AML-193 (cell line): ENCODE measurements at regions not wholly inside any gene's neighbourhood (a gene's known extent, or its start where the extent isn't known, plus 50 kb on each side); places are given as distances from the start of the nearest gene placed in this dataset.
"Not testable (repeated sequence)": the region's sequence is repeated elsewhere in the genome, so short reads cannot be mapped to it uniquely, and the experiment has no call there.

Experiments
- DNase-seq, 2 experiments: peaks; one replicate each; lab custom pipeline; 2025; lab: John Stamatoyannopoulos, UW

DNA sequence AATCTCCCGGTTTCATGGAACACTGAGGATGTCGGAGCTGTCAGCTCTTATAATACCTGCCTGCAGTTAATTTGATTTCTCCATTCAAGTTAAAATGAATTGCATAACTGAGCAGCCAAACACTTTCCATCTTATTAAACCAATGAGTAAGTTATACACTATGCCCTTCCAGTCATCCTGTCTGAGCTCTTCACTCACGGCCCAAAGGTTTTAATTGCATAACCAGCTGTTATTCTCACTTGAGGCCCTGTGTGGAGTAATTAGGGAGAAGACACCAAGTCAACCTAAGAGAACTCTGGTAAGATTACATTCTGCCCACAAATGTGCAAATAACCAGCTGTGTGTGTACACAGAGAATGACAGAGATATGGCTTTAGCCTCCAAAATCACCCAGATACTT lies 303.5 kb downstream of the TBC1D4 start:
- DNase-seq = no peak

DNA sequence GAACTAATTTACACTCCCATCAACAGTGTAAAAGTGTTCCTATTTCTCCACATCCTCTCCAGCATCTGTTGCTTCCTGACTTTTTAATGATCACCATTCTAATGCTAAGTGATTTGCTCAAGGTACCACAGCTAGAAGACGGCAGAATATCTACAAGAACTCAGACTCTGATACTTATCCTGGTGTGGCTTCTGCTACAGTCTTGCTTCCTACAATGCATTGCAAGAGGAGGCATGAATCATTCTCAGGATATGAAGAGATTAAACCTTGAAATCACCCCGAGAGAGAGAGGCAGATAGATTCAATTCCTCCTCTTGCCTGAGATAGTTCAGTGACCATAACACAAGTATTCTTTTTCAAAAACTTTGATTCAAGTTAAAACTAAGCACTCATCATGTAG lies 306.4 kb downstream of the TBC1D4 start:
- DNase-seq = no peak

DNA sequence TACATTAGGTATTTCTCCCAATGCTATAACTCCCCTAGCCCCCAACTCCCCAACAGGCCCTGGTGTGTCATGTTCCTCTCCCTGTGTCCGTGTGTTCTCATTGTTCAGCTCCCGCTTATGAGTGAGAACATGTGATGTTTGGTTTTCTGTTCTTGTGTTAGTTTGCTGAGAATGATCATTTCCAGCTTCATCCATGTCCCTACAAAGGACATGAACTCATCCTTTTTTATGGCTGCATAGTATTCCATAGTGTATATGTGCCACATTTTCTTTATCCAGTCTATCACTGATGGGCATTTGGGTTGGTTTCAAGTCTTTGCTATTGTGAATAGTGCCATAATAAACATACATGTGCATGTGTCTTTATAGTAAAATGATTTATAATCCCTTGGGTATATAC lies 306.9 kb downstream of the TBC1D4 start:
- not testable (repeated sequence) for DNase-seq

DNA sequence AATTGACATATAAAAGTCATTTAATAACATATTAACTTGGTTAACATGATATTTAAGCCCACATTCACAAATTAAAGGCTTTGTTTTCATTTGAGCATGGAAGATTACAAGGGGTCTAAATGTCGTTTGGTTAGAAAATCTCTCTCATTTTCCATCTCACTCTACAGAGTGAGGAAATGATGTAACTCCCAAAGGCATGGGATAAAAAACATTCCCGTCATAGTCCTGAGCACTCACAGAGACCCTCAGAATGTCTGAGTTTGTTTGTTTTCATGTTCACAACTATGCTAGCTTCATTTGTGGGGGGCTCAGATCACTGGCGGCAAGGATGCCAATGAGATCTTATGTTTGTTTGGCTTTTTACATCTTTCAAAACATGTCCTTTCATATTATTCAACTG lies 307.5 kb downstream of the TBC1D4 start:
- DNase-seq = no peak

DNA sequence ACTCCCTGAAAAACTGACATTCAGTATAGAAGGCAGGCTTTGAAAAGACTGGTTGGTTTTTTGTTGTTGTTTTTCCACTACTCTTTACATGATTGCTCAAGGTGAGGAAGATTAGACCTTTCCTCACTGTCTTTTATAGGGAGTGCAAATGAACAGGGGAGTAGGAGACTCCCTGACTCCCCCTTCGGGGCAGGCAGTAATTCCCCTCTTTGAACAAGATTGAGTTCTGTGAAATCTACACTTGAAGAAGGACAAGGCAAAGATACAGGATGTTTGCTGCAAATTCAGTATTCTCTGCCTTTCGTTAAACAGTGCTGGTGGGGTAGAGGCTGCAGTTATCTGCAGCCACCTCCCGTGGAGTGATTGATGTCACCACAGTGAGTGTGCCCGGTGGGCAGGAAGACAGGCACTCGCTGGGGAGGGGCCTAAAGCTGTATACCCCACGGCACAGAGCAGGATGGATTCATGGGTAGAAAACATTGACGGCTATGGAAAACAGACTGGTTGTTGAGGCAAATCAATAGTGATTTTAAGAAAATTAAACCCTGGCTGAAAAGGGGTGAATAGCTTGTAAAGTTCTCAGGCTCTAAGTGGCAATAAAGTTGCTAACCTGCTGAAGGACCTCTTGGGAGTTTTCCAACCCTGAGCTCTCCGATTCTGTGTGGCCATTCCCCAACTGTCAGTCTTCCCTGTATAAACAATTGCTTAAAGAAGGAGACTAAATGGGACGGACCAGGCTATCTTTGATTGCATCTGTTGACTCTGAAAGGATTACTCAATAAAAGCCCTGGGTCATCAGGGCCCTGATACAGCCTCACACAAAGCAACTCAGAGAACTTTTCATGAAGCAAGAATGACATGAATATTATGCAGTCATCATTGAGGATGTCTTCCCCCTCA lies 308.3 kb downstream of the TBC1D4 start:
- no peak for DNase-seq

DNA sequence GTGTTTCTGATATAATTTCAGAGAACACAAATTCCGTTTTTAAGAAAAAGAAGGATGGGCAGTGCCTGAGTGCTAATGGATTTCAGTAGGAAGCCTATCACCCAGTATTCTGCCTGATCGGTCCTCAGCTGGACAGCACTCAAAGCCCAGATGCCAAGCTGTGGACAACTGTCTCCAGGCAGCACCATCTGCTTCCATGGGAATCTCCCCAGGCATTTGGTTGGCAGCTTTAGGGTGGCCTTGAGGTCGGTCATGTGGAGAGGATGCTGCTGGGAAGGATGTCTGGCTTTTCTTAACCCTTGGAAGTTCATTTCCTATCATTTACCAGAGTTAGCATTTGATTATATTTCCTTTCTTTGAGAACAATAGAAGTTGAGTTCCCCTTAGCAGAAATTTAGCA lies 311.7 kb downstream of the TBC1D4 start:
- no peak for DNase-seq

DNA sequence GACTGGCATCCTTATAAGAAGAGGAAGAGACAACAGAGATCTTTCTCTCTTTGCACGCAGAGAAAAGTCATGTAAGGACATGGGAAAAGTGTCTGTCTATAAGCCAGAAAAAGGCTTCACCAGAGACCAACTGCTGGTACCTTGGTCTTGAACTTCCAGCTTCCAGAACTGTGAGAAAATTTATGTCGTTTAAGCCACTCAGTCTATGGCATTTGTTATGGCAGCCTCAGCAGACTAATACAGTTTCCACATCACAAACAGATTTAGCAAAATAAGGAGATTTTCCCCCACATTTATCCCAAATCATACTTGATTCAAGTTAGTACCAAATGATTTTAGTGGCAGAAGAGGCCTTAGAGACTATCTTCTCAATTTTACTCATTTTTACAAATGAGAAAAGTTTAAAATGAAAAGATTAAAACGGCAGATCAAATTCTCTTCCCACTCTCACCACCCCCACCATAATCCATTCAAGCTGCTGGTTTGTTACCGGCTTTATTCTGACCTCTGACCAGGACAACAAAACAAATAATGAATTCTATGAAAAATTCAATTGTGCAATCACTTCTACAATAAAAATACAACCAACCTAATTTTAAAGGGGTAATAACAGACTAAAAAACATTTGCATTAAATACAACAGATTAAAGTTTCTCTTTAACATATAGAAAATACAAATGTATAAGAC lies 316.3 kb downstream of the TBC1D4 start:
- DNase-seq = no peak

DNA sequence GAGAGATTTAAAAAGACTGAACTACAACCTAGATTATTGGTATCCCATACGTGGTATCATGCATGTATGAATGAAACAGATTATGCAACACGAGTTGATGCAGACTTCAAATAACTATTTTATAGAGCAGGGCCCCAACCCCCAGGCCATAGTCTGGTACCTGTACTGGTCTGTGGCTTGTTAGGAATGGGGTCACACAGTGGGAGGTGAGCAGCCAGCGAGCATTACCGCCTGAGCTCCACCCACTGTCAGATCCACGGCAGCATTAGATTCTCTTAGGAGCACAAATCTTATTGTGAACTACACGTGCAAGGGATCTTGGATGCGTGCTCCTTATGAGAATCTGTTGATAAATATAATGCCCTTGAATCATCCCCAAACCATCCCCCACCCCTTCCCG lies 320.2 kb downstream of the TBC1D4 start:
- no peak for DNase-seq

DNA sequence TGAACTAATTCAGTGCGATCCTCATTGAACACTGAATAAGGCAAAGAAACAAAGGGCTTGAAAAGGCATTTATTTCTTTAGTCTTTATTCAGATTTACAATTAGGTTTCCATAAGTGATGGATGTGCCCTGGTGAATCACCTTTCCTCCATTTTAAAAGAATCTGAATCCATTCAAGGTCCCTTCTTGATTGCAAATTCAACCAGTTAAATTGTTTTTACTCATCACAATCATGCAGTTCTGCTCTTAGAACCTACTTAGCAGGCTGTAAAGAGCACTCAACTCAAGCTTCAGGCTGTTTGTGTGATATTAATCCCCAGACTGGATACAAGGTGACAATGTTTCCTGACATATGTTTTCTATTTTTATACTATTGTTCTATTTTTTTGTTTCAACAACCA lies 321.0 kb downstream of the TBC1D4 start:
- DNase-seq = no peak

DNA sequence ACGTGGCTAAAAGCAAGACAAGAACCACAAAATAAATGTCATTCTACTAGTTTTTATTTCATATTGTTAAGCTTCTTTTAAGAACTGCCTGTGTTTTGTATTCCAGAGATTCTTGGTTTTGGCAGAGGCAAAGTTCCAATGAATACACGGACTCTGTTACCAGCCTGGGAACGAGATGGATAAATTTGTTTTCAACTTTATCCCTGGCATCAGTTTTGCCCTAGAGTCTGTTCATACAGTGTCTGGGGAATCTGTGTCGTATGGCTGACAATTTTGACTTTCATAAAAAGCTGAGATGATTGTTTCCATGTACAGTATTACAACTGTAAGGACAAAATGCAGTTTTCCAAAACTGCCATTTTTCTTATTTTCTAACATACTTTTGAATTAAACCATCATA lies 327.6 kb downstream of the TBC1D4 start:
- DNase-seq = no peak

DNA sequence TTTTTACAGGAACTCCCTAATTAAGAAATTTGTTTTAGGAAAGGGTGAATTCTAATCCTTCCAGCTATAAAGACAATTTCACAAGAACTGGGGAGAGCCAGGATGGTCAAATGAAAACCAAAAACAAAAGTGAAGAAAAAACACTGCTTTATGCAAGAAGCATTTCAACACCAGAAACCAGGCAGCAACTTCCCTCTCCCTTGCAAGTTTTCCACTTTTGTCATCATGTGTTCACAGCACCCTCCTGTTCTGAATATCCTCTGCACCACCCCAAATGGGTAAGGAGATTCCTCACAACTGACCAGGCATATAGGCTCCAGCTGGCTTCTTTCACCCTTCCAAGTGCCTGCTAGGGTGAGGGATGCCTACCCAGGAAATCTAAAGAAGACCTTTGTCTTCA lies 328.1 kb downstream of the TBC1D4 start:
- DNase-seq = peak; percentile 55 to 61

DNA sequence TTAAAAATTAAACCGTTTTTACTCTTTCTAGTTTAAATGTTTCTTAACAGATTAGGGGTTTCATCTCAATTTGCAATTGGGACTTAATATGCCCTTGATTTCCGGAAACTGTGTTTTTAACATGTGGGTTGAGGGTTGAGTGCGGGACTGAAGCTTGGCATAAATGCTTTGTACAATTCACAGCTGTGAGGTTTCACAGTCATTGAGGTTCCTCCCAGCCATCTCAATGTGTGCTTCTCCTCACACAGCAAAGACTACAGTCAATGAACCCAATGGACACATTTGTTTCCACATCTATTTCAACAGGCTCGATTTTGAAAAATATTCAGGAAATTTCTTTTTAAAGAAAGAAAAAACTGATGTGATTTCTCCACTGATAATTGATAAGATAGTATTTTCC lies 328.6 kb downstream of the TBC1D4 start:
- no peak for DNase-seq

DNA sequence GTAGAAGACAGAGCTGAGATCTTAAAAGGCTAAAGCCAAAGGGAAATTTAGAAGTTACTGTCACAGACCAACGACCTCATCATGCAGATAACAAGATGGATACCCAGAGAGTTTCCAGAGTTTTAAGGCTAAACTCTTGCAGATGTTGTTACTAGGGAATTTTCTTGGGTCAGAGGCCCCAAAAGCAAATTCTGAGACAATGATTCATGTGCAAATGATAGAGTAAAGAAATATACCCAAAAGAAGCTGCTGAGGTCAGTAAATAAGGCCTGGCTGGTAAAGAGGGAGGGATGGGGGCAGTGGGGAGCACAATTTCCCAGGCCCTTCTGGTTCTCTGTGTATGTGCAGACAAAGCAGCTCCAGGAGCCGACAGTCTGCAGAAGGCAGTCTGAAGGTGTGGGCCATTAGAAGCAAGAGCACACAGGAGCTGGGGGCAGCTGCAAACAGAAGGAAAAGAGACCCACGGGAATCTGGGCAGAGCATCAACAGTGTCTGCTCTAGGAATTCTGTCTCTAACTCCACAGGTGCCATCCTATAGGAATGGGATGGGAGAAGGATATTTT lies 330.8 kb downstream of the TBC1D4 start:
- no peak for DNase-seq

DNA sequence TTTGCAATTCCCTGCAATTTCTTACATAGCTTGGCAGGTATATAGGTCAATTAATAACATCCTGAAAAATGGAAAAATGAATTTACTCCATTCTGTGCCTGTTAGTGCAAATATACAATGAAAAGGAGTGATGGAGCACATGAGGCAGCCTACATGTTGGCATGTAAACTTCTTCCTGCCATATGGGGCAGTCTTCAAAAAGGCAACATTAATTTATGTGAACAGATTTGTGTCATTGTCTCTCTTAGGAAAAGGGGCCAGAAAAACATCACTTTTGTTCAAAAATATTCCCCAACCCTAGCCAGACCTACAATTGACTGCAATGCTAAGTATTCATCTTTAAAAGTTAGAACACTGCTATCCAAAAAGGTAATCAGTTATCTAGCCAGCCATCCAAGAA lies 332.2 kb downstream of the TBC1D4 start:
- no peak for DNase-seq

DNA sequence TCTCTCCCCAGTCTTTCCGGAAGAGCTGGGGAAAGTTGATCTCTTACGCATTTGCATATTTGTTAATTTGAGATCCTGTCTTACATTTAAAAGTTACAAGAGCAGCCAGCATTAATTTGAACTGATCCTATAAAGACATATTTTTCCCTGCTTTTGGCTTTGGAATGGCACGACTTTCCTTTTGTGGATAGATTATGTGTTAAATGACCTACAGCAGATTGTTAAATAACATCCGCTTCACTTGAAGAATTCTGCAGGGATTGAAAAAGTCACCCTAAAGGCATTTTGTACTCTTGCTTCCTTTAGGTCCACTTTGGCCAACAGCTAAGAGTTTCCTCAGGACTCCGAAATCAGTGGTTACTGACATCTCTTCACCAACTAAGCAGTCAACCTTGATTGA lies 334.0 kb downstream of the TBC1D4 start:
- DNase-seq = no peak

DNA sequence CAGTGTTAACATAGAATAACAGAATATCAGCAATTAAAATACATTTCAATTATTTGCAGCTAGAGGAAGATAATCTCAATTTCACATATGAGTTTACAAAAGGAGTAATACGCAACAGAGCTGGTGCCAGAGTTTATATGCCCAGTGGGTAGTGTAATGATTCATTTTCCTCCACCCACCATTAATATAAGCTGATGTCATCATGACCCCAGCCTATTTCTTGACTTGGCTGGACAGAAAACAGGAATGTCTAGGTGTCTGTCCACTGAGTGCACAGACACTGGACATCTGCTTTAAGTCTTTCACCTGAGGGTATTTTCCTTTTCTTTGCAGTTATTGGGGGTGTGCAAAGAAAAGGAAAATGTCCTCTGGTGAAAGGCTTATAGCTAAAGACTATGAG lies 335.5 kb downstream of the TBC1D4 start:
- no peak for DNase-seq

DNA sequence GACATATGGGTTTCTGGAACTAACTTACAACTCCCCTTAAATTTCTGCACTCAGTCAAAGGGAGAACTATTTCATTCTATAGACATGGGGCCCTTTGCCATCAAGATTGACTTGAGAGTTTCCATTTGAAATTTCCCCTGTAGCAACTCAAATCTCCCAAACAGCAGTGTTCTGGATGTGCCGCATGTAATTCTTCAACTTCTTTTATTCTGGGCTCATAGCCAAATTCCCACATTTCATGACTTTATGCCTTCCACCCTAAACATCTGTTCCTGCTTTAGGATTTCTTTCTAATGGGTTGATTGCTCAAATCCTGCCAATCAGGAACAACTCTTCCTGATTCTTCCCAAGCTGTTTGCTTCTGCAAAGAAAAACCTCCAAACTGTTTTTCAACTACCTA lies 336.0 kb downstream of the TBC1D4 start:
- DNase-seq = no peak

DNA sequence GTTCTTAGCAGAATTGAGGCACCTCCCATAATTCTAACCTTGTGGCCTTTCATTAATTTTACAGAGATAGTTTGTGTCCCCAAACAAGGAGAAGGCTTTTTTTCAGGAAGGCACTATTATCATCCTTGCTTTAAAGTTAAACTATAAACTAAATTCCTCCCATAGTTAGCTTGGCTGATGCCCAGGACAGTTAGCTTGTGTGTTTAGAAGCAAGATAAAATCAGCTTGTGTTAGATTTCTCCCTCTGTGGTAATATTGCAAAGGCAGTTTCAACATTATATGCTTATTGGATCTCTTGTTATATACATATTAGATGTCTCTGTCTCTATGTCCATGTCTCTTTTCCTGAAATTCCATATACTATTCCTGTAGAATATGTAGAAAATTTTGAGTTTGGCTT lies 342.7 kb downstream of the TBC1D4 start:
- no peak for DNase-seq

DNA sequence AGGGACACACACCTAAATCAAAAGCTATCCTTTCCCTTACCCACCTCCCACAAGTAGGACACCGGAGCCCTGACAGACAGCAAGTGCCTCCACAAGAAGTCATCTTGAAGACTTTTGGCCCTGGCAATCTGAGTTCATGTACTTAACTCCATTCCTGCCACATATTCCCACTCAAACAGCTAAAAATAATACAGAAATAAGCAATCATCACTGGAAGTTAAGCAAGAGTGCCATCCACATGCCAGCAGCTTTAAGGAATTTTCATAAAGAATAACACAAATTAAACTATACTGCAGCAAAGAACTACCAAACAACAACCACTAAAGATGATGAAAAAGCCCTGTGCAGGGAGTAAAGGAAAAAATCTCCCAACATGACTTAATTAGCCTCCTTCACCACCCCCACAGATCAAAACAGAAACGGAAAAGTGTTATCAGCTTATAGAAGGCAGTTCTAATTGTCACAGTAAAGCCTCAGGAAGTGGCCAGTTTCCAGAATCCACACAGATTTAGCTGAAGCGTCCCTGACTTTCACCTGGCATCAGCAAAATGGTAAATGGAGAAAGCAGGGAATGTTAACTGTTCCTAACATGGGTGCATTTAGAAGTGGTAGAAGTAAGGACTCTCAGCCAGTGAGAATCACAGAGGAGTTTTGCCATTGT lies 343.9 kb downstream of the TBC1D4 start:
- no peak for DNase-seq

DNA sequence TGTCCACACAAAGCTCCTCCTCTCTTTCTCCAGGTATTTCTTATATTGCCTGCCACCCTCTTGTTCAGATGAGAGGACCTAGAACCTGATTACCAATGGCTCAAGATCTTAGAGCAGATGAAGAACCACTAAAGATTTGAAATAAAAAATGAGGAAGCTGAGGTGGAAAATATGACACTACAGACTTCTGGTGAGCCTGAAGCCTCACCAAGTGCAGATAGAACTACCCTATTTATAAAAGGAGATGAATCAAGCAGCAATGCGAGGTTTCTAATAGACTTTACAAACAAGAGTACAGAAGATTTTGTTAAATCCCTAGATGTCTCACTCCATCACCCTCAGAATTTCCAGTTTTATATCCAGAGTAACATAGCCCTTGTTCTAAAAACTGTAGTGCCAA lies 345.8 kb downstream of the TBC1D4 start:
- DNase-seq = no peak

DNA sequence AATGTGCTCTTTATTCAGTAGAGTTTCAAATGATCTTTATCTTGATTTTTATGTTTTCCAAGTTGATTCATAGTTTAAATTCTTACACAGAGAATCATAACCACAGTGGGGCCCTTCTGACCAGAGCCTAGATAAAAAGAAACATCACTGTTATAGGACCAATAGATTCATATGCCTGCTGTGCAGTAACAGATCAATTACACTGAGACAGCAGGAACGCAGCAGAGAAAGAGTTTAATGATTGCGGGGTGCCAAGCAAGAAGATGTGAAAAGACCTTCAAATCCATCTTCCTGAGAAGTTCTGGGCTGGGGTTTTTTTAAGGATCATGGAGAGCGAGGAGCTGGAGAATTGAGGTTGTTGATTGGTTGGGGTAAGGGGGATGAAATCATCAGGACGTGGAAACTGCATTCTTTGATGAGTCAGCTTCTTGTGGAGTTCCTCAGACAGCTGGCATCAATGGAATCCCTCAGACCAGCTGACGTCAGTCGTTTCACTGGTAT lies 346.6 kb downstream of the TBC1D4 start:
- DNase-seq = no peak
